DND-41 (cell line): ENCODE measurements at regions not wholly inside any gene's neighbourhood (a gene's known extent, or its start where the extent isn't known, plus 50 kb on each side); places are given as distances from the start of the nearest gene placed in this dataset.

Source experiments
- EZH2 ChIP-seq: IDR thresholded peaks from 3 replicates; pipeline ENCODE4 v1.6.1; 2012; ENCODE audit warnings: borderline replicate concordance, low read depth, mild to moderate bottlenecking, moderate library complexity, low read length, inconsistent platforms; ENCODE audit not compliant: severe bottlenecking
- TF ChIP-seq, protein P1 (sequence below): IDR thresholded peaks from 2 replicates; pipeline ENCODE4 v1.5.1; 2012; ENCODE audit warnings: borderline replicate concordance, low read length, moderate library complexity, mild to moderate bottlenecking; ENCODE audit not compliant: poor library complexity, severe bottlenecking; ENCODE audit errors: extremely low read depth

DNA sequence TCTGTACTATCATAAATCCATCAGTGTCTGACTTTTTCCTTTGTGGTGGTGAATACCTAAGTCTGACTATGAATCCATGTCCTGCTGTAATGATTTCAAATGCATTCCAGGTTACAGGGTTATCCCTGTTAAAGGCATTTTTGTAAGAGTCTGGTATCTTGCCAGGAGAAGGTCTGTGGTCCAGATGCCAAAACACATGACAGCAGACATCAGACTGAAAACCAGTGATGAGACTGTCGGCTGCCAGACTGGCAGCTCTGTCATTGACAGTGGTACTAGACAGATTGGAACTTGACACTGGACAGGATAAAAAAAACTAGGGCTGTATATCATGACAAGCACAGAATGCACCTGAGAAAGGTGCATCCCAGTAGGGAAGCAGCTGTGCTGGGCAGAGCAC is 301.8 kb upstream of the FAT3 start:
- TF ChIP-seq, protein P1, sequence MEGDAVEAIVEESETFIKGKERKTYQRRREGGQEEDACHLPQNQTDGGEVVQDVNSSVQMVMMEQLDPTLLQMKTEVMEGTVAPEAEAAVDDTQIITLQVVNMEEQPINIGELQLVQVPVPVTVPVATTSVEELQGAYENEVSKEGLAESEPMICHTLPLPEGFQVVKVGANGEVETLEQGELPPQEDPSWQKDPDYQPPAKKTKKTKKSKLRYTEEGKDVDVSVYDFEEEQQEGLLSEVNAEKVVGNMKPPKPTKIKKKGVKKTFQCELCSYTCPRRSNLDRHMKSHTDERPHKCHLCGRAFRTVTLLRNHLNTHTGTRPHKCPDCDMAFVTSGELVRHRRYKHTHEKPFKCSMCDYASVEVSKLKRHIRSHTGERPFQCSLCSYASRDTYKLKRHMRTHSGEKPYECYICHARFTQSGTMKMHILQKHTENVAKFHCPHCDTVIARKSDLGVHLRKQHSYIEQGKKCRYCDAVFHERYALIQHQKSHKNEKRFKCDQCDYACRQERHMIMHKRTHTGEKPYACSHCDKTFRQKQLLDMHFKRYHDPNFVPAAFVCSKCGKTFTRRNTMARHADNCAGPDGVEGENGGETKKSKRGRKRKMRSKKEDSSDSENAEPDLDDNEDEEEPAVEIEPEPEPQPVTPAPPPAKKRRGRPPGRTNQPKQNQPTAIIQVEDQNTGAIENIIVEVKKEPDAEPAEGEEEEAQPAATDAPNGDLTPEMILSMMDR, result no peak
- TF ChIP-seq EZH2, result no peak
